PC-3 (cell line): ENCODE measurements at regions not wholly inside any gene's neighbourhood (a gene's known extent, or its start where the extent isn't known, plus 50 kb on each side); places are given as distances from the start of the nearest gene placed in this dataset.
"Not testable (repeated sequence)": the region's sequence is repeated elsewhere in the genome, so short reads cannot be mapped to it uniquely, and the experiment has no call there.

ENCODE experiments used
- ATAC-seq: fragments of 200-7000 bp; cut with Tn5 transposase; 2 replicates; pipeline ENCODE4 v1.9.1; 2020; ENCODE audit warnings: mild to moderate bottlenecking, moderate library complexity
- BruUV-seq: library from RNA; stranded (reverse); fragments of 400-500 nt; replicated peaks from 2 replicates; lab custom pipeline; 2021; lab: Mats Ljungman, UMichigan
- CTCF ChIA-PET: fragments of 300-600 bp; sonication (Branson Sonifier 250); formaldehyde crosslinking; loops from one replicate; lab custom pipeline; 2022; ENCODE audit warnings: antibody characterized with exemption; lab: Charles Lee
- POLR2A ChIA-PET: fragments of 300-600 bp; sonication (Branson Sonifier 250); formaldehyde crosslinking; loops from one replicate; lab custom pipeline; 2022; ENCODE audit warnings: antibody characterized with exemption; ENCODE audit not compliant: unreplicated experiment; lab: Charles Lee
- DNase-seq: peaks from one replicate; pipeline ENCODE4 v3.0.0-alpha.2; 2015
- H2AFZ ChIP-seq: fragments of 300-600 bp; sonication (generic); 2 replicates; pipeline ENCODE4 v1.6.0; 2016; ENCODE audit warnings: antibody characterized with exemption, low read length
- H3F3A ChIP-seq: fragments of 300-600 bp; sonication (generic); one replicate; pipeline ENCODE4 v1.6.0; 2017; ENCODE audit warnings: antibody characterized with exemption, low read length, control low read depth, mild to moderate bottlenecking; ENCODE audit not compliant: unreplicated experiment
- H3K27ac ChIP-seq: fragments of 300-600 bp; sonication (generic); 2 replicates; pipeline ENCODE4 v1.5.1; 2016; ENCODE audit warnings: mild to moderate bottlenecking, low read length
- H3K27me3 ChIP-seq: fragments of 300-600 bp; sonication (generic); 2 replicates; pipeline ENCODE4 v1.6.1; 2016; ENCODE audit warnings: low read length, mixed read lengths
- H3K36me3 ChIP-seq: fragments of 300-600 bp; sonication (generic); 2 replicates; pipeline ENCODE4 v1.6.1; 2016; ENCODE audit warnings: low read depth, mixed run types, low read length, mixed read lengths
- H3K4me1 ChIP-seq: fragments of 300-600 bp; sonication (generic); 2 replicates; pipeline ENCODE4 v1.5.1; 2016; ENCODE audit warnings: low read length; ENCODE audit not compliant: insufficient read depth
- H3K4me2 ChIP-seq: fragments of 300-600 bp; sonication (generic); 2 replicates; pipeline ENCODE4 v1.6.0; 2016; ENCODE audit warnings: low read length
- H3K4me3 ChIP-seq: fragments of 300-600 bp; sonication (generic); 2 replicates; pipeline ENCODE4 v1.5.1; 2016; ENCODE audit warnings: mild to moderate bottlenecking, low read length, mixed read lengths
- H3K79me2 ChIP-seq: fragments of 300-600 bp; sonication (generic); 2 replicates; pipeline ENCODE4 v1.6.1; 2017; ENCODE audit warnings: low read length, mixed read lengths
- H3K9ac ChIP-seq: fragments of 300-600 bp; sonication (generic); 2 replicates; pipeline ENCODE4 v1.6.0; 2016; ENCODE audit warnings: mild to moderate bottlenecking, low read length
- H3K9me2 ChIP-seq: fragments of 300-600 bp; sonication (generic); replicated peaks from 2 replicates; pipeline ENCODE4 v1.6.1; 2016; ENCODE audit warnings: mixed run types, low read length, mixed read lengths
- H3K9me3 ChIP-seq: fragments of 300-600 bp; sonication (generic); 2 replicates; pipeline ENCODE4 v1.6.1; 2016; ENCODE audit warnings: low read length, mixed read lengths
- H4K20me1 ChIP-seq: fragments of 300-600 bp; sonication (generic); 2 replicates; pipeline ENCODE4 v1.6.1; 2016; ENCODE audit warnings: low read length, mixed read lengths
- CTCF ChIP-seq: fragments of 300-600 bp; sonication (generic); conservative IDR thresholded peaks from 2 replicates; pipeline ENCODE4 v1.5.1; 2017; ENCODE audit warnings: antibody characterized with exemption, low read depth, mild to moderate bottlenecking, low read length
- EZH2 ChIP-seq: fragments of 300-600 bp; sonication (generic); IDR thresholded peaks from one replicate; pipeline ENCODE4 v1.6.1; 2017; ENCODE audit warnings: antibody characterized with exemption, mild to moderate bottlenecking, low read length; ENCODE audit not compliant: unreplicated experiment
- EZH2phosphoT487 ChIP-seq: fragments of 300-600 bp; sonication (generic); IDR thresholded peaks from 2 replicates; pipeline ENCODE4 v1.6.1; 2018; ENCODE audit warnings: mild to moderate bottlenecking, antibody characterized with exemption, low read length, borderline replicate concordance
- intact Hi-C: fragments of 100-400 bp; cut with micrococcal nuclease; formaldehyde crosslinking; loops from 2 replicates; pipeline ENCODE4 v1.9.0; 2023

GRCh38 chr6:23663652-23664051 is 462.4 kb upstream of the NRSN1 start:
- CTCF ChIA-PET: no interaction called here
- Histone ChIP-seq H3K27me3 (no peaks in the 10 kb centered on the region), H3K79me2 (no peaks in the 10 kb centered on the region), H3K27ac (no peak overlapping the region), H3K4me2 (no peak overlapping the region), H4K20me1 (no peaks in the 10 kb centered on the region), H2AFZ (no peak overlapping the region), H3K36me3 (no peaks in the 10 kb centered on the region), H3K4me3 (no peak overlapping the region), H3K9me2 (no peaks in the 10 kb centered on the region), H3F3A (no peaks in the 10 kb centered on the region), H3K9me3 (no peaks in the 10 kb centered on the region), H3K9ac (no peak overlapping the region), H3K4me1 (peaks cover 7% of the 10 kb centered on the region; the same call in 1 of the 2 replicates)
- ATAC-seq (no peak), DNase-seq (no peak)
- POLR2A ChIA-PET: no interaction called here
- no TSS peak for BruUV-seq
- TF ChIP-seq EZH2phosphoT487 (no peak), CTCF (no peak), EZH2 (no peak)
- intact Hi-C loops: loop anchor here (5.0 kb wide), 1 partner anchor 89 kb away; no protein-coding TSS in a partner anchor

- H3K9me3 ChIP-seq, H3K4me1 ChIP-seq, H3K79me2 ChIP-seq, H3K36me3 ChIP-seq, H3K9me2 ChIP-seq, H3K27me3 ChIP-seq, H3K27ac ChIP-seq, POLR2A ChIA-PET, BruUV-seq, H3F3A ChIP-seq, H4K20me1 ChIP-seq, CTCF ChIA-PET, H2AFZ ChIP-seq, ATAC-seq, DNase-seq, H3K4me2 ChIP-seq, intact Hi-C loops, H3K4me3 ChIP-seq, H3K9ac ChIP-seq: not testable (repeated sequence)
Observed at GRCh38 chr6:23665911-23666310, 460.1 kb upstream of the NRSN1 start.

GRCh38 chr6:23672737-23673136 is 453.3 kb upstream of the NRSN1 start:
- H3K4me2 ChIP-seq: no peak overlapping the region
- ATAC-seq: no peak
- ChIA-PET CTCF (no interaction called here), POLR2A (no interaction called here)
- no peaks in the 10 kb centered on the region for H3K9me2 ChIP-seq
- no TSS peak for BruUV-seq
- no peaks in the 10 kb centered on the region for H4K20me1 ChIP-seq
- H3K4me3 ChIP-seq: no peak overlapping the region
- intact Hi-C loops: no loop called here
- H3F3A ChIP-seq: no peaks in the 10 kb centered on the region
- no peaks in the 10 kb centered on the region for H3K79me2 ChIP-seq
- no peak overlapping the region for H3K9ac ChIP-seq
- H2AFZ ChIP-seq: no peak overlapping the region
- DNase-seq: no peak
- peaks cover 24% of the 10 kb centered on the region for H3K9me3 ChIP-seq
- H3K36me3 ChIP-seq: no peaks in the 10 kb centered on the region
- no peaks in the 10 kb centered on the region for H3K4me1 ChIP-seq
- no peak overlapping the region for H3K27ac ChIP-seq
- no peaks in the 10 kb centered on the region for H3K27me3 ChIP-seq
- TF ChIP-seq EZH2 (no peak), CTCF (no peak)
